ENCODE measurements at regions not wholly inside any gene's neighbourhood (a gene's known extent, or its start where the extent isn't known, plus 50 kb on each side); places are given as distances from the start of the nearest gene placed in this dataset.

DNA sequence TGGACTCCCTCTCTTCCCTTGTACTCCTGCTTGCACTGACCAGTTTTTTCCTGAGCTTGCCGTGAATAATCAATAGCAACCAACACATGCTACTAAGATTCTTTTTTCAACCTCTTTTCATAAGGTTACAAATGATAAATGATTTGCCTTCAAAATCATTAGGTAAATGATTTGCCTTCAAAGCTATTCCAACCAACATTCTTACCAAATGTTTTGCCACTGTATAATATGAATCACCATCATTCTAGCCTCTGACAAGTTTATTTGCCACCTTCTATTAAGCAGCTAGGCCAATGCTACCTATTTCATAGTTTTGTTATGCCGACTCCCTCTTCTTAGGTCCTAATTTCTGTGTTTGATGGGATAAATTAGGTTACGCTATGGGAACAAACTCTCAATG, 385.1 kb downstream of the DTWD2 start:
- H3K27ac ChIP-seq (ENCODE audit: low read depth), result no peak overlapping the region

More for the DNA sequence above, 385.1 kb downstream of the DTWD2 start:
- Histone ChIP-seq H3K4me3 (no peak overlapping the region), H3K4me1 (ENCODE audit: insufficient read depth) (no peaks in the 10 kb centered on the region), H3K4me2 (no peak overlapping the region), H3K36me3 (ENCODE audit: insufficient read depth) (no peaks in the 10 kb centered on the region), H3K9me2 (ENCODE audit: insufficient read depth) (no peaks in the 10 kb centered on the region), H3F3A (replicated peaks; ENCODE audit: low read depth) (no peaks in the 10 kb centered on the region), H3K79me2 (replicated peaks; ENCODE audit: insufficient read depth) (no peaks in the 10 kb centered on the region), H2AFZ (0 out of 2 replicates have a peak overlapping the region, but pooled peaks have one; percentile 43), H4K20me1 (replicated peaks; ENCODE audit: insufficient read depth) (no peaks in the 10 kb centered on the region), H3K27me3 (ENCODE audit: insufficient read depth) (no peaks in the 10 kb centered on the region)
- Mint-ChIP-seq H3K36me3 (ENCODE audit: low read depth) (no peaks in the 10 kb centered on the region), H3K27ac (no peak overlapping the region), H3K27me3 (ENCODE audit: insufficient read depth, low read depth, poor library complexity) (no peaks in the 10 kb centered on the region), H3K4me1 (peaks cover 3% of the 10 kb centered on the region; the same call in 1 of the 3 replicates), H3K4me3 (no peak overlapping the region), H3K9me3 (no peaks in the 10 kb centered on the region)
- ATAC-seq (no peak), DNase-seq (ENCODE audit: low spot score) (no peak)
- TF ChIP-seq, protein P1, sequence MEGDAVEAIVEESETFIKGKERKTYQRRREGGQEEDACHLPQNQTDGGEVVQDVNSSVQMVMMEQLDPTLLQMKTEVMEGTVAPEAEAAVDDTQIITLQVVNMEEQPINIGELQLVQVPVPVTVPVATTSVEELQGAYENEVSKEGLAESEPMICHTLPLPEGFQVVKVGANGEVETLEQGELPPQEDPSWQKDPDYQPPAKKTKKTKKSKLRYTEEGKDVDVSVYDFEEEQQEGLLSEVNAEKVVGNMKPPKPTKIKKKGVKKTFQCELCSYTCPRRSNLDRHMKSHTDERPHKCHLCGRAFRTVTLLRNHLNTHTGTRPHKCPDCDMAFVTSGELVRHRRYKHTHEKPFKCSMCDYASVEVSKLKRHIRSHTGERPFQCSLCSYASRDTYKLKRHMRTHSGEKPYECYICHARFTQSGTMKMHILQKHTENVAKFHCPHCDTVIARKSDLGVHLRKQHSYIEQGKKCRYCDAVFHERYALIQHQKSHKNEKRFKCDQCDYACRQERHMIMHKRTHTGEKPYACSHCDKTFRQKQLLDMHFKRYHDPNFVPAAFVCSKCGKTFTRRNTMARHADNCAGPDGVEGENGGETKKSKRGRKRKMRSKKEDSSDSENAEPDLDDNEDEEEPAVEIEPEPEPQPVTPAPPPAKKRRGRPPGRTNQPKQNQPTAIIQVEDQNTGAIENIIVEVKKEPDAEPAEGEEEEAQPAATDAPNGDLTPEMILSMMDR (conservative IDR thresholded peaks at IDR 0.05; ENCODE audit: low read depth in 2 of 2), result no peak
- no peak for TF ChIP-seq EZH2phosphoT487 (IDR thresholded peaks at IDR 0.05; ENCODE audit: unreplicated experiment)
- no peak for TF ChIP-seq STAT1 (IDR thresholded peaks at IDR 0.05; ENCODE audit: unreplicated experiment)
- TF ChIP-seq, protein P2, sequence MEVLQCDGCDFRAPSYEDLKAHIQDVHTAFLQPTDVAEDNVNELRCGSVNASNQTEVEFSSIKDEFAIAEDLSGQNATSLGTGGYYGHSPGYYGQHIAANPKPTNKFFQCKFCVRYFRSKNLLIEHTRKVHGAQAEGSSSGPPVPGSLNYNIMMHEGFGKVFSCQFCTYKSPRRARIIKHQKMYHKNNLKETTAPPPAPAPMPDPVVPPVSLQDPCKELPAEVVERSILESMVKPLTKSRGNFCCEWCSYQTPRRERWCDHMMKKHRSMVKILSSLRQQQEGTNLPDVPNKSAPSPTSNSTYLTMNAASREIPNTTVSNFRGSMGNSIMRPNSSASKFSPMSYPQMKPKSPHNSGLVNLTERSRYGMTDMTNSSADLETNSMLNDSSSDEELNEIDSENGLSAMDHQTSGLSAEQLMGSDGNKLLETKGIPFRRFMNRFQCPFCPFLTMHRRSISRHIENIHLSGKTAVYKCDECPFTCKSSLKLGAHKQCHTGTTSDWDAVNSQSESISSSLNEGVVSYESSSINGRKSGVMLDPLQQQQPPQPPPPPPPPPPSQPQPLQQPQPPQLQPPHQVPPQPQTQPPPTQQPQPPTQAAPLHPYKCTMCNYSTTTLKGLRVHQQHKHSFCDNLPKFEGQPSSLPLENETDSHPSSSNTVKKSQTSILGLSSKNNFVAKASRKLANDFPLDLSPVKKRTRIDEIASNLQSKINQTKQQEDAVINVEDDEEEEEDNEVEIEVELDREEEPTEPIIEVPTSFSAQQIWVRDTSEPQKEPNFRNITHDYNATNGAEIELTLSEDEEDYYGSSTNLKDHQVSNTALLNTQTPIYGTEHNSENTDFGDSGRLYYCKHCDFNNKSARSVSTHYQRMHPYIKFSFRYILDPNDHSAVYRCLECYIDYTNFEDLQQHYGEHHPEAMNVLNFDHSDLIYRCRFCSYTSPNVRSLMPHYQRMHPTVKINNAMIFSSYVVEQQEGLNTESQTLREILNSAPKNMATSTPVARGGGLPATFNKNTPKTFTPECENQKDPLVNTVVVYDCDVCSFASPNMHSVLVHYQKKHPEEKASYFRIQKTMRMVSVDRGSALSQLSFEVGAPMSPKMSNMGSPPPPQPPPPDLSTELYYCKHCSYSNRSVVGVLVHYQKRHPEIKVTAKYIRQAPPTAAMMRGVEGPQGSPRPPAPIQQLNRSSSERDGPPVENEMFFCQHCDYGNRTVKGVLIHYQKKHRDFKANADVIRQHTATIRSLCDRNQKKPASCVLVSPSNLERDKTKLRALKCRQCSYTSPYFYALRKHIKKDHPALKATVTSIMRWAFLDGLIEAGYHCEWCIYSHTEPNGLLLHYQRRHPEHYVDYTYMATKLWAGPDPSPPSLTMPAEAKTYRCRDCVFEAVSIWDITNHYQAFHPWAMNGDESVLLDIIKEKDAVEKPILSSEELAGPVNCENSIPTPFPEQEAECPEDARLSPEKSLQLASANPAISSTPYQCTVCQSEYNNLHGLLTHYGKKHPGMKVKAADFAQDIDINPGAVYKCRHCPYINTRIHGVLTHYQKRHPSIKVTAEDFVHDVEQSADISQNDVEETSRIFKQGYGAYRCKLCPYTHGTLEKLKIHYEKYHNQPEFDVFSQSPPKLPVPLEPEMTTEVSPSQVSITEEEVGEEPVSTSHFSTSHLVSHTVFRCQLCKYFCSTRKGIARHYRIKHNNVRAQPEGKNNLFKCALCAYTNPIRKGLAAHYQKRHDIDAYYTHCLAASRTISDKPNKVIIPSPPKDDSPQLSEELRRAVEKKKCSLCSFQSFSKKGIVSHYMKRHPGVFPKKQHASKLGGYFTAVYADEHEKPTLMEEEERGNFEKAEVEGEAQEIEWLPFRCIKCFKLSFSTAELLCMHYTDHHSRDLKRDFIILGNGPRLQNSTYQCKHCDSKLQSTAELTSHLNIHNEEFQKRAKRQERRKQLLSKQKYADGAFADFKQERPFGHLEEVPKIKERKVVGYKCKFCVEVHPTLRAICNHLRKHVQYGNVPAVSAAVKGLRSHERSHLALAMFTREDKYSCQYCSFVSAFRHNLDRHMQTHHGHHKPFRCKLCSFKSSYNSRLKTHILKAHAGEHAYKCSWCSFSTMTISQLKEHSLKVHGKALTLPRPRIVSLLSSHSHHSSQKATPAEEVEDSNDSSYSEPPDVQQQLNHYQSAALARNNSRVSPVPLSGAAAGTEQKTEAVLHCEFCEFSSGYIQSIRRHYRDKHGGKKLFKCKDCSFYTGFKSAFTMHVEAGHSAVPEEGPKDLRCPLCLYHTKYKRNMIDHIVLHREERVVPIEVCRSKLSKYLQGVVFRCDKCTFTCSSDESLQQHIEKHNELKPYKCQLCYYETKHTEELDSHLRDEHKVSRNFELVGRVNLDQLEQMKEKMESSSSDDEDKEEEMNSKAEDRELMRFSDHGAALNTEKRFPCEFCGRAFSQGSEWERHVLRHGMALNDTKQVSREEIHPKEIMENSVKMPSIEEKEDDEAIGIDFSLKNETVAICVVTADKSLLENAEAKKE (CRISPR knock-in tag; IDR thresholded peaks at IDR 0.05), result no peak
- no peak for TF ChIP-seq CREB1 (CRISPR knock-in tag; IDR thresholded peaks at IDR 0.05; ENCODE audit: low read depth)
- no peak for TF ChIP-seq EZH2 (IDR thresholded peaks at IDR 0.05; ENCODE audit: low read depth, unreplicated experiment)
- no peak for TF ChIP-seq JUNB (IDR thresholded peaks at IDR 0.05; ENCODE audit: unreplicated experiment)
- TF ChIP-seq, protein P3, sequence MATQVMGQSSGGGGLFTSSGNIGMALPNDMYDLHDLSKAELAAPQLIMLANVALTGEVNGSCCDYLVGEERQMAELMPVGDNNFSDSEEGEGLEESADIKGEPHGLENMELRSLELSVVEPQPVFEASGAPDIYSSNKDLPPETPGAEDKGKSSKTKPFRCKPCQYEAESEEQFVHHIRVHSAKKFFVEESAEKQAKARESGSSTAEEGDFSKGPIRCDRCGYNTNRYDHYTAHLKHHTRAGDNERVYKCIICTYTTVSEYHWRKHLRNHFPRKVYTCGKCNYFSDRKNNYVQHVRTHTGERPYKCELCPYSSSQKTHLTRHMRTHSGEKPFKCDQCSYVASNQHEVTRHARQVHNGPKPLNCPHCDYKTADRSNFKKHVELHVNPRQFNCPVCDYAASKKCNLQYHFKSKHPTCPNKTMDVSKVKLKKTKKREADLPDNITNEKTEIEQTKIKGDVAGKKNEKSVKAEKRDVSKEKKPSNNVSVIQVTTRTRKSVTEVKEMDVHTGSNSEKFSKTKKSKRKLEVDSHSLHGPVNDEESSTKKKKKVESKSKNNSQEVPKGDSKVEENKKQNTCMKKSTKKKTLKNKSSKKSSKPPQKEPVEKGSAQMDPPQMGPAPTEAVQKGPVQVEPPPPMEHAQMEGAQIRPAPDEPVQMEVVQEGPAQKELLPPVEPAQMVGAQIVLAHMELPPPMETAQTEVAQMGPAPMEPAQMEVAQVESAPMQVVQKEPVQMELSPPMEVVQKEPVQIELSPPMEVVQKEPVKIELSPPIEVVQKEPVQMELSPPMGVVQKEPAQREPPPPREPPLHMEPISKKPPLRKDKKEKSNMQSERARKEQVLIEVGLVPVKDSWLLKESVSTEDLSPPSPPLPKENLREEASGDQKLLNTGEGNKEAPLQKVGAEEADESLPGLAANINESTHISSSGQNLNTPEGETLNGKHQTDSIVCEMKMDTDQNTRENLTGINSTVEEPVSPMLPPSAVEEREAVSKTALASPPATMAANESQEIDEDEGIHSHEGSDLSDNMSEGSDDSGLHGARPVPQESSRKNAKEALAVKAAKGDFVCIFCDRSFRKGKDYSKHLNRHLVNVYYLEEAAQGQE (IDR thresholded peaks at IDR 0.05; ENCODE audit: unreplicated experiment), result no peak
- no peak for TF ChIP-seq ZNF114 (CRISPR knock-in tag; IDR thresholded peaks at IDR 0.05)
- no peak for TF ChIP-seq POLR2AphosphoS5 (IDR thresholded peaks at IDR 0.05; ENCODE audit: low read depth)
- TF ChIP-seq, protein P4, sequence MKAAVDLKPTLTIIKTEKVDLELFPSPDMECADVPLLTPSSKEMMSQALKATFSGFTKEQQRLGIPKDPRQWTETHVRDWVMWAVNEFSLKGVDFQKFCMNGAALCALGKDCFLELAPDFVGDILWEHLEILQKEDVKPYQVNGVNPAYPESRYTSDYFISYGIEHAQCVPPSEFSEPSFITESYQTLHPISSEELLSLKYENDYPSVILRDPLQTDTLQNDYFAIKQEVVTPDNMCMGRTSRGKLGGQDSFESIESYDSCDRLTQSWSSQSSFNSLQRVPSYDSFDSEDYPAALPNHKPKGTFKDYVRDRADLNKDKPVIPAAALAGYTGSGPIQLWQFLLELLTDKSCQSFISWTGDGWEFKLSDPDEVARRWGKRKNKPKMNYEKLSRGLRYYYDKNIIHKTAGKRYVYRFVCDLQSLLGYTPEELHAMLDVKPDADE (IDR thresholded peaks at IDR 0.05), result no peak

Data from GM23338 (cell line).